Calu3 (cell line): ENCODE measurements at regions not wholly inside any gene's neighbourhood (a gene's known extent, or its start where the extent isn't known, plus 50 kb on each side); places are given as distances from the start of the nearest gene placed in this dataset.

Experiments used
- BruUV-seq: library from RNA; stranded (reverse); fragments of 400-500 nt; replicated peaks from 2 replicates; lab custom pipeline; 2021; lab: Mats Ljungman, UMichigan
- CTCF ChIA-PET: fragments of 300-600 bp; sonication (Branson Sonifier 250); formaldehyde crosslinking; loops from one replicate; lab custom pipeline; 2022; ENCODE audit warnings: antibody characterized with exemption; lab: Charles Lee
- DNase-seq: peaks from one replicate; pipeline ENCODE4 v3.0.0; 2022
- H3K27ac Mint-ChIP-seq: one replicate; pipeline ENCODE4 v1.8.0; 2022; ENCODE audit warnings: mixed read lengths; ENCODE audit not compliant: unreplicated experiment
- H3K27me3 Mint-ChIP-seq: one replicate; pipeline ENCODE4 v1.8.0; 2022; ENCODE audit warnings: mixed read lengths; ENCODE audit not compliant: unreplicated experiment
- H3K36me3 Mint-ChIP-seq: one replicate; pipeline ENCODE4 v1.8.0; 2022; ENCODE audit warnings: mild to moderate bottlenecking, moderate library complexity, mixed read lengths; ENCODE audit not compliant: insufficient read depth, unreplicated experiment
- H3K4me1 Mint-ChIP-seq: one replicate; pipeline ENCODE4 v1.8.0; 2022; ENCODE audit warnings: mild to moderate bottlenecking, low read depth, mixed read lengths; ENCODE audit not compliant: unreplicated experiment
- H3K4me3 Mint-ChIP-seq: one replicate; pipeline ENCODE4 v1.8.0; 2022; ENCODE audit warnings: mild to moderate bottlenecking, low read depth, moderate library complexity, mixed read lengths; ENCODE audit not compliant: unreplicated experiment
- H3K9me3 Mint-ChIP-seq: one replicate; pipeline ENCODE4 v1.8.0; 2022; ENCODE audit warnings: low read depth, mixed read lengths; ENCODE audit not compliant: unreplicated experiment
- CTCF ChIP-seq: fragments of 200-600 bp; IDR thresholded peaks from one replicate; pipeline ENCODE4 v1.8.0; 2022; ENCODE audit warnings: antibody characterized with exemption; ENCODE audit not compliant: unreplicated experiment
- intact Hi-C: fragments of 100-400 bp; cut with micrococcal nuclease; formaldehyde crosslinking; loops from one replicate; pipeline ENCODE4 v1.10.0; 2022; ENCODE audit not compliant: unreplicated experiment

GRCh38 chr10:25849268-25849667, 84.8 kb upstream of the MYO3A start:
- peaks cover 54% of the 10 kb centered on the region for H3K27me3 Mint-ChIP-seq
- no peaks in the 10 kb centered on the region for H3K9me3 Mint-ChIP-seq
- BruUV-seq: no TSS peak
- no peak overlapping the region for H3K4me3 Mint-ChIP-seq
- intact Hi-C loops: no loop called here
- peaks cover 7% of the 10 kb centered on the region for H3K4me1 Mint-ChIP-seq
- no peak overlapping the region for H3K27ac Mint-ChIP-seq
- CTCF ChIA-PET: no interaction called here
- no peaks in the 10 kb centered on the region for H3K36me3 Mint-ChIP-seq
- TF ChIP-seq CTCF: no peak
- no peak for DNase-seq

GRCh38 chr10:25849988-25850387, 84.0 kb upstream of the MYO3A start:
- Mint-ChIP-seq H3K27ac (no peak overlapping the region), H3K4me3 (no peak overlapping the region), H3K27me3 (peaks cover 54% of the 10 kb centered on the region), H3K4me1 (peaks cover 4% of the 10 kb centered on the region), H3K9me3 (no peaks in the 10 kb centered on the region), H3K36me3 (no peaks in the 10 kb centered on the region)
- intact Hi-C loops: no loop called here
- CTCF ChIA-PET: no interaction called here
- BruUV-seq: no TSS peak
- no peak for TF ChIP-seq CTCF
- no peak for DNase-seq

GRCh38 chr10:25851548-25851947, 82.5 kb upstream of the MYO3A start:
- Mint-ChIP-seq H3K4me1 (no peaks in the 10 kb centered on the region), H3K27me3 (peaks cover 54% of the 10 kb centered on the region), H3K36me3 (no peaks in the 10 kb centered on the region), H3K4me3 (no peak overlapping the region), H3K27ac (no peak overlapping the region), H3K9me3 (no peaks in the 10 kb centered on the region)
- TF ChIP-seq CTCF: no peak
- no TSS peak for BruUV-seq
- CTCF ChIA-PET: no interaction called here
- intact Hi-C loops: no loop called here
- no peak for DNase-seq

- CTCF ChIA-PET: no interaction called here
- Mint-ChIP-seq H3K27me3 (peaks cover 54% of the 10 kb centered on the region), H3K9me3 (no peaks in the 10 kb centered on the region), H3K4me3 (no peak overlapping the region), H3K27ac (no peak overlapping the region), H3K36me3 (no peaks in the 10 kb centered on the region), H3K4me1 (no peaks in the 10 kb centered on the region)
- intact Hi-C loops: no loop called here
- DNase-seq: no peak
- no peak for TF ChIP-seq CTCF
- BruUV-seq: no TSS peak
Observed at GRCh38 chr10:25852364-25852941, 81.6 kb upstream of the MYO3A start.
